H1 (cell line): ENCODE measurements at regions not wholly inside any gene's neighbourhood (a gene's known extent, or its start where the extent isn't known, plus 50 kb on each side); places are given as distances from the start of the nearest gene placed in this dataset.

ENCODE experiments used
- CTCF ChIA-PET: fragments of 300-600 bp; sonication (Branson Sonifier 250); formaldehyde crosslinking; loops from one replicate; lab custom pipeline; 2021; ENCODE audit not compliant: partially characterized antibody; lab: Charles Lee
- POLR2A ChIA-PET: fragments of 300-600 bp; sonication (Branson Sonifier 250); formaldehyde crosslinking; loops from one replicate; lab custom pipeline; 2021; ENCODE audit warnings: inconsistent platforms; ENCODE audit not compliant: partially characterized antibody; lab: Charles Lee
- DNase-seq, 2 experiments: peaks; one replicate each; pipeline versions ENCODE4 v3.0.0 to v3.0.0-alpha.2; 2010 to 2022; ENCODE audit warnings: low spot score in 2 of 2, low read depth in 1 of 2, mixed read lengths in 1 of 2
- FAIRE-seq: peaks from 2 replicates; lab custom pipeline; 2011; peaks lifted over from hg19 to GRCh38; lab: Jason Lieb, UNC
- H2AFZ ChIP-seq: 2 replicates; pipeline ENCODE4 v1.8.1; 2012; ENCODE audit warnings: low read length, inconsistent platforms
- H2AK5ac ChIP-seq: 2 replicates; pipeline ENCODE4 v1.6.1; 2013; ENCODE audit warnings: low read depth, low read length
- H2BK120ac ChIP-seq: replicated peaks from 2 replicates; pipeline ENCODE3; 2013; ENCODE audit warnings: low read depth, low read length, inconsistent platforms
- H2BK12ac ChIP-seq: 2 replicates; pipeline ENCODE4 v1.6.1; 2013; ENCODE audit warnings: low read depth, low read length
- H2BK15ac ChIP-seq: 2 replicates; pipeline ENCODE4 v1.6.1; 2013; ENCODE audit warnings: low read length
- H2BK20ac ChIP-seq: 2 replicates; pipeline ENCODE4 v1.6.1; 2013; ENCODE audit warnings: low read length
- H2BK5ac ChIP-seq: 2 replicates; pipeline ENCODE4 v1.6.1; 2013; ENCODE audit warnings: low read depth, low read length
- H3K14ac ChIP-seq: 2 replicates; pipeline ENCODE4 v1.6.1; 2013; ENCODE audit warnings: inconsistent platforms; ENCODE audit not compliant: insufficient read length
- H3K18ac ChIP-seq: 2 replicates; pipeline ENCODE4 v1.6.1; 2013; ENCODE audit warnings: low read length; ENCODE audit errors: extremely low read depth
- H3K23ac ChIP-seq: 2 replicates; pipeline ENCODE4 v1.6.1; 2013; ENCODE audit warnings: inconsistent platforms; ENCODE audit not compliant: insufficient read length
- H3K23me2 ChIP-seq: 2 replicates; pipeline ENCODE4 v1.6.1; 2013; ENCODE audit warnings: low read depth, low read length
- H3K27ac ChIP-seq: 2 replicates; pipeline ENCODE4 v1.6.1; 2011; ENCODE audit warnings: low read depth, low read length, inconsistent platforms
- H3K27me3 ChIP-seq, 4 experiments: replicated peaks in 1 of 4; 1 replicate in 1 of 4; 2 replicates in 3 of 4; pipeline versions ENCODE4 v1.6.1 to v1.8.1; 2011 to 2013; ENCODE audit warnings: low read length in 3 of 4, mild to moderate bottlenecking in 3 of 4, inconsistent platforms in 2 of 4, mixed read lengths in 2 of 4, moderate library complexity in 1 of 4; ENCODE audit not compliant: control insufficient read depth in 3 of 4, insufficient read depth in 3 of 4; ENCODE audit errors: extremely low read depth in 1 of 4
- H3K36me3 ChIP-seq, 4 experiments: 2 replicates each; pipeline versions ENCODE4 v1.6.1 to v1.8.1; 2011 to 2013; ENCODE audit warnings: mild to moderate bottlenecking in 4 of 4, low read length in 3 of 4, moderate library complexity in 2 of 4, control low read depth in 1 of 4, inconsistent platforms in 1 of 4; ENCODE audit not compliant: insufficient read depth in 4 of 4, control insufficient read depth in 2 of 4
- H3K4ac ChIP-seq: replicated peaks from 2 replicates; pipeline ENCODE3; 2013; ENCODE audit warnings: low read length, low read depth, mixed read lengths, inconsistent platforms; ENCODE audit not compliant: insufficient read length
- H3K4me1 ChIP-seq, 4 experiments: replicated peaks in 1 of 4; 1 replicate in 1 of 4; 2 replicates in 3 of 4; pipeline versions ENCODE4 v1.6.1 to v1.8.1; 2011 to 2013; ENCODE audit warnings: low read length in 3 of 4, inconsistent platforms in 2 of 4, mixed read lengths in 1 of 4; ENCODE audit not compliant: insufficient read depth in 4 of 4, control insufficient read depth in 3 of 4
- H3K4me2 ChIP-seq, 2 experiments: 2 replicates each; pipeline versions ENCODE4 v1.6.1 to v1.8.1; 2011 to 2013; ENCODE audit warnings: low read depth in 2 of 2, low read length in 2 of 2, control low read depth in 1 of 2, inconsistent platforms in 1 of 2, mild to moderate bottlenecking in 1 of 2; ENCODE audit not compliant: insufficient read depth in 1 of 2
- H3K4me3 ChIP-seq, 4 experiments: fragments of 200-600, 300-600 bp in 1 of 4; sonication (generic), shearing (Covaris generic), sonication (Bioruptor Twin) in 1 of 4; 2 replicates each; pipeline versions ENCODE4 v1.5.1 to v1.8.1; 2011 to 2016; ENCODE audit warnings: low read length in 4 of 4, low read depth in 3 of 4, control low read depth in 2 of 4, inconsistent platforms in 2 of 4, mild to moderate bottlenecking in 2 of 4, mixed read lengths in 1 of 4, moderate library complexity in 1 of 4; ENCODE audit not compliant: insufficient read depth in 2 of 4; ENCODE audit errors: extremely low read depth in 1 of 4
- H3K56ac ChIP-seq: replicated peaks from 2 replicates; pipeline ENCODE3; 2013; ENCODE audit warnings: low read depth, mild to moderate bottlenecking, mixed read lengths, low read length, inconsistent platforms; ENCODE audit not compliant: insufficient read length
- H3K79me1 ChIP-seq: 2 replicates; pipeline ENCODE4 v1.6.1; 2013; ENCODE audit warnings: low read depth, low read length, control low read depth
- H3K79me2 ChIP-seq, 2 experiments: 2 replicates each; pipeline versions ENCODE4 v1.6.1 to v1.8.1; 2012 to 2013; ENCODE audit warnings: low read length in 2 of 2, mild to moderate bottlenecking in 2 of 2, inconsistent platforms in 1 of 2; ENCODE audit not compliant: insufficient read depth in 2 of 2, control insufficient read depth in 1 of 2
- H3K9ac ChIP-seq, 4 experiments: replicated peaks in 1 of 4; 1 replicate in 1 of 4; 2 replicates in 3 of 4; pipeline versions ENCODE4 v1.6.1 to v1.8.1; 2011 to 2013; ENCODE audit warnings: low read depth in 3 of 4, low read length in 3 of 4, control low read depth in 2 of 4, mild to moderate bottlenecking in 2 of 4, moderate library complexity in 2 of 4, inconsistent platforms in 1 of 4; ENCODE audit errors: extremely low read depth in 1 of 4
- H3K9me3 ChIP-seq, 2 experiments: 2 replicates each; pipeline versions ENCODE4 v1.6.1 to v1.8.1; 2012 to 2013; ENCODE audit warnings: mild to moderate bottlenecking in 2 of 2, moderate library complexity in 2 of 2, control low read depth in 1 of 2, inconsistent platforms in 1 of 2, low read depth in 1 of 2, low read length in 1 of 2, mixed read lengths in 1 of 2; ENCODE audit not compliant: insufficient read depth in 2 of 2
- H4K20me1 ChIP-seq, 2 experiments: replicated peaks in 1 of 2; 2 replicates each; pipeline versions ENCODE3 to v1.8.1; 2011 to 2013; ENCODE audit warnings: inconsistent platforms in 2 of 2, low read length in 2 of 2, mild to moderate bottlenecking in 1 of 2; ENCODE audit not compliant: insufficient read depth in 2 of 2, control insufficient read depth in 1 of 2
- H4K5ac ChIP-seq: 2 replicates; pipeline ENCODE4 v1.6.1; 2013; ENCODE audit warnings: low read length, low read depth, mixed read lengths, inconsistent platforms; ENCODE audit not compliant: insufficient read length
- H4K8ac ChIP-seq: 2 replicates; pipeline ENCODE4 v1.8.0; 2013; ENCODE audit warnings: mild to moderate bottlenecking, moderate library complexity, low read length, inconsistent platforms; ENCODE audit not compliant: insufficient read depth; ENCODE audit errors: extremely low read depth
- H4K91ac ChIP-seq: replicated peaks from 2 replicates; pipeline ENCODE3; 2013; ENCODE audit warnings: low read length, mixed read lengths, inconsistent platforms; ENCODE audit not compliant: insufficient read length
- CBX8 ChIP-seq: fragments of 300-800, 300-1000 bp; sonication (generic); IDR thresholded peaks from 2 replicates; pipeline ENCODE4 v1.7.1; 2016; ENCODE audit warnings: low read depth, low read length, borderline replicate concordance
- CEBPB ChIP-seq: IDR thresholded peaks from 2 replicates; pipeline ENCODE4 v1.6.1; 2012; ENCODE audit warnings: low read depth, low read length
- JUND ChIP-seq: IDR thresholded peaks from 2 replicates; pipeline ENCODE4 v1.6.1; 2011; ENCODE audit warnings: mild to moderate bottlenecking, improper control_type of control experiment, low read length
- RAD21 ChIP-seq, 2 experiments: IDR thresholded peaks in 1 of 2; conservative IDR thresholded peaks in 1 of 2; 2 replicates each; pipeline ENCODE4 v1.6.1; 2011; ENCODE audit warnings: low read depth in 2 of 2, low read length in 2 of 2, improper control_type of control experiment in 1 of 2, inconsistent platforms in 1 of 2, mild to moderate bottlenecking in 1 of 2, moderate library complexity in 1 of 2
- RFX5 ChIP-seq: IDR thresholded peaks from 2 replicates; pipeline ENCODE4 v1.6.1; 2011; ENCODE audit warnings: low read depth, low read length, improper control_type of control experiment, borderline replicate concordance
- RXRA ChIP-seq: IDR thresholded peaks from 2 replicates; pipeline ENCODE4 v1.6.1; 2011; ENCODE audit warnings: low read depth, mild to moderate bottlenecking, low read length, moderate library complexity; ENCODE audit not compliant: insufficient read depth
- SIX5 ChIP-seq: IDR thresholded peaks from 2 replicates; pipeline ENCODE4 v1.6.1; 2011; ENCODE audit warnings: mild to moderate bottlenecking, low read depth, low read length
- SRF ChIP-seq: IDR thresholded peaks from 2 replicates; pipeline ENCODE4 v1.6.1; 2011; ENCODE audit warnings: mild to moderate bottlenecking, low read depth, low read length, moderate library complexity
- TBP ChIP-seq: IDR thresholded peaks from 2 replicates; pipeline ENCODE4 v1.6.1; 2011; ENCODE audit warnings: low read depth, low read length, improper control_type of control experiment
- WGBS, 2 experiments: shearing (Covaris generic) in 1 of 2; methylation state at CpG; one replicate each; pipeline versions ENCODE4 v1.1.6 to v1.1.7; 2013 to 2015; ENCODE audit warnings: low lambda C conversion rate in 2 of 2, mixed read lengths in 2 of 2, inconsistent platforms in 1 of 2, low coverage in 1 of 2, missing lambda C conversion rate in 1 of 2; ENCODE audit not compliant: insufficient replicate concordance in 2 of 2, insufficient coverage in 1 of 2, insufficient read length in 1 of 2; ENCODE audit errors: extremely low coverage in 1 of 2, missing lambda C conversion rate in 1 of 2; 5-methylcytosine and 5-hydroxymethylcytosine counted together

- Histone ChIP-seq H3K18ac (no peak overlapping the region), H2BK20ac (no peak overlapping the region), H3K9ac (no peak overlapping the region), H2BK12ac (no peak overlapping the region), H3K14ac (no peak overlapping the region), H3K36me3 (no peaks in the 10 kb centered on the region), H3K4me3 (no peak overlapping the region), H3K27me3 (no peaks in the 10 kb centered on the region), H3K79me1 (no peaks in the 10 kb centered on the region), H4K5ac (no peak overlapping the region), H3K4ac (no peak overlapping the region), H3K23ac (no peak overlapping the region), H2AK5ac (no peak overlapping the region), H3K9me3 (no peaks in the 10 kb centered on the region), H2BK5ac (no peak overlapping the region), H4K8ac (no peak overlapping the region), H3K79me2 (no peaks in the 10 kb centered on the region), H3K4me2 (no peak overlapping the region), H3K27ac (no peak overlapping the region), H3K4me1 (peaks cover 0 to 16% (median 6%) of the 10 kb centered on the region in 4 experiments; a peak in 5 of 7 replicates), H3K56ac (no peak overlapping the region), H2BK120ac (no peak overlapping the region), H2BK15ac (no peak overlapping the region), H3K23me2 (no peaks in the 10 kb centered on the region), H2AFZ (no peak overlapping the region), H4K91ac (no peak overlapping the region)
- FAIRE-seq (no peak), DNase-seq (no peak)
- CTCF ChIA-PET: interaction anchor here (1.3 kb wide), 1 partner anchor 13 kb away, joined by 3 read pairs; no protein-coding TSS in a partner anchor
- POLR2A ChIA-PET: no interaction called here
- 92% methylated on average over 2 of the region's 2 CpGs; no CpG with 5 or more reads in 1 of the 2 experiments for WGBS, 2 experiments
- TF ChIP-seq SIX5 (no peak), JUND (no peak), RAD21 (IDR thresholded peaks at IDR 0.05 in 1 of 2, conservative IDR thresholded peaks at IDR 0.05 in 1 of 2; ENCODE audit: low read depth in 2 of 2, low read length in 2 of 2) (no peak), CEBPB (no peak), SRF (no peak), TBP (no peak), CBX8 (no peak), RFX5 (no peak), RXRA (no peak)
- TF ChIP-seq, all 59 proteins: peak for 0
- no peaks in the 10 kb centered on the region for H4K20me1 ChIP-seq
These were observed 540.2 kb downstream of the GBA3 start for GRCh38 chr4:23232987-23233386.
